Left lung (tissue), 4 donors: ENCODE measurements at regions not wholly inside any gene's neighbourhood (a gene's known extent, or its start where the extent isn't known, plus 50 kb on each side); places are given as distances from the start of the nearest gene placed in this dataset.

Source experiments
- ATAC-seq: fragments of 200-7000 bp; cut with Tn5 transposase; one replicate; pipeline ENCODE4 v1.9.1; 2020; ENCODE audit warnings: moderate library complexity
- DNase-seq, 4 donors: peaks; one replicate each; pipeline ENCODE4 v3.0.0-alpha.2; 2013 to 2020
- H3K27ac ChIP-seq, 2 donors: fragments of 200-600 bp; sonication (generic) in 1 of 2; one replicate each; pipeline versions ENCODE4 v1.5.0 to v1.8.0; 2020 to 2021
- H3K27me3 ChIP-seq, 2 donors: fragments of 200-600 bp; sonication (generic) in 1 of 2; one replicate each; pipeline versions ENCODE4 v1.5.0 to v1.8.0; 2020 to 2021
- H3K36me3 ChIP-seq, 2 donors: fragments of 200-600 bp; sonication (generic) in 1 of 2; one replicate each; pipeline versions ENCODE4 v1.5.0 to v1.8.0; 2020 to 2021
- H3K4me1 ChIP-seq, 2 donors: fragments of 200-600 bp; one replicate each; pipeline ENCODE4 v1.8.0; 2021
- H3K4me3 ChIP-seq, 2 donors: fragments of 200-600 bp; sonication (generic) in 1 of 2; one replicate each; pipeline versions ENCODE4 v1.5.0 to v1.8.0; 2020 to 2021; ENCODE audit warnings: mild to moderate bottlenecking in 1 of 2
- H3K9me3 ChIP-seq, 2 donors: fragments of 200-600 bp; sonication (generic) in 1 of 2; one replicate each; pipeline versions ENCODE4 v1.5.0 to v1.8.0; 2020 to 2021
- CTCF ChIP-seq, 2 donors: fragments of 200-600 bp; sonication (generic) in 1 of 2; IDR thresholded peaks; one replicate each; pipeline versions ENCODE4 v1.5.0 to v1.8.0; 2021; ENCODE audit warnings: antibody characterized with exemption in 2 of 2
- intact Hi-C, 2 donors: fragments of 100-400 bp; cut with DNase I; formaldehyde crosslinking; loops; one replicate each; pipeline versions ENCODE4 v1.11.2 to v1.14.2; 2022
- donor health status: DM: no; HTN: yes; CAD: no.
- donor health status: DM: no; HTN: no; CAD: no.

GRCh38 chr1:34450325-34450724 lies 273.6 kb downstream of the C1orf94 start:
- no peak for TF ChIP-seq CTCF (IDR thresholded peaks at IDR 0.05)
- no peaks in the 10 kb centered on the region for H3K4me1 ChIP-seq
- no peaks in the 10 kb centered on the region for H3K36me3 ChIP-seq
- H3K4me3 ChIP-seq: no peak overlapping the region
- peaks cover 0 to 14% of the 10 kb centered on the region in 2 donors for H3K27me3 ChIP-seq
- H3K9me3 ChIP-seq: no peaks in the 10 kb centered on the region
- intact Hi-C loops: no loop called here
- ATAC-seq (no peak), DNase-seq (no peak)
- no peak overlapping the region for H3K27ac ChIP-seq

GRCh38 chr1:34452451-34452850 lies 275.7 kb downstream of the C1orf94 start:
- intact Hi-C loops: no loop called here
- Histone ChIP-seq H3K9me3 (no peaks in the 10 kb centered on the region), H3K4me3 (no peak overlapping the region), H3K27ac (no peak overlapping the region), H3K4me1 (no peaks in the 10 kb centered on the region), H3K36me3 (no peaks in the 10 kb centered on the region), H3K27me3 (no peaks in the 10 kb centered on the region)
- no peak for TF ChIP-seq CTCF (IDR thresholded peaks at IDR 0.05)
- DNase-seq: no peak
- no peak for ATAC-seq

- ATAC-seq (no peak), DNase-seq (no peak)
- H3K27ac ChIP-seq: no peak overlapping the region
- intact Hi-C loops: no loop called here
- H3K4me3 ChIP-seq: no peak overlapping the region
- no peaks in the 10 kb centered on the region for H3K27me3 ChIP-seq
- H3K9me3 ChIP-seq: no peaks in the 10 kb centered on the region
- H3K36me3 ChIP-seq: no peaks in the 10 kb centered on the region
- no peak for TF ChIP-seq CTCF (IDR thresholded peaks at IDR 0.05)
- no peaks in the 10 kb centered on the region for H3K4me1 ChIP-seq
These were observed 278.4 kb downstream of the C1orf94 start for GRCh38 chr1:34455121-34455520.

GRCh38 chr1:34460193-34460592 lies 283.5 kb downstream of the C1orf94 start:
- Histone ChIP-seq H3K27me3 (no peaks in the 10 kb centered on the region), H3K36me3 (no peaks in the 10 kb centered on the region), H3K4me3 (no peak overlapping the region), H3K4me1 (no peaks in the 10 kb centered on the region), H3K27ac (no peak overlapping the region), H3K9me3 (no peaks in the 10 kb centered on the region)
- DNase-seq: peak in 2 of 4 donors; percentile 13 to 41
- intact Hi-C loops: loop anchor here in 1 of 2 donors (10.0 kb wide), 1 partner anchor 285 kb away; no protein-coding TSS in a partner anchor
- ATAC-seq: peak; percentile 79
- peak; percentile 44 to 59 for TF ChIP-seq CTCF (IDR thresholded peaks at IDR 0.05)

- Histone ChIP-seq H3K4me1 (no peaks in the 10 kb centered on the region), H3K27me3 (peaks cover 0 to 18% of the 10 kb centered on the region in 2 donors), H3K4me3 (no peak overlapping the region), H3K9me3 (no peaks in the 10 kb centered on the region), H3K36me3 (no peaks in the 10 kb centered on the region), H3K27ac (no peak overlapping the region)
- intact Hi-C loops: no loop called here
- ATAC-seq (no peak), DNase-seq (no peak)
- TF ChIP-seq CTCF (IDR thresholded peaks at IDR 0.05): no peak
These were observed 284.4 kb upstream of the GJB5 start for GRCh38 chr1:34470401-34470800.
